ENCODE measurements at regions not wholly inside any gene's neighbourhood (a gene's known extent, or its start where the extent isn't known, plus 50 kb on each side); places are given as distances from the start of the nearest gene placed in this dataset.

DNA sequence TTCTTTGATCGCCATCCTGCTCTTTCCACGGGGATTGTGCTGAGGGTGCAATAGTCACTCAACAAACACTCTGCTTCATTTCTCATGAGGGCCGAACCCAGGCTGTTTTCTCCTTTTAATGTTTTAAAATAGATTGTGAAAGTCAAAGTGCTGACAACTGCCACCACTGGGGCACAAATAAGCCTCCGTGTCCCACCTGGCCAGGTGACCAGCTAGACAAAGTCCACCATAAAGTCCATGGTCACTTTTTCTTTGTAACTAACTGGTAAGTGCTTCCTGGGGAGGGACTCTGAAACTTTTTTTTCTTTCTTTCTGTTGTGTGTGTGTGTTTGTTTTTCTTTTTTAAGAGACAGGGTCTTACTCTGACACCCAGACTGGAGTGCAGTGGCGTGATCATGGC lies 219.8 kb downstream of the LY86 start:
- no peak for DNase-seq (ENCODE audit: extremely low spot score)
- CTCF ChIA-PET = no interaction called here
- POLR2A ChIA-PET = no interaction called here
- TF ChIP-seq FOXA1 (IDR thresholded peaks at IDR 0.05) (no peak), L3MBTL2 (conservative IDR thresholded peaks at IDR 0.05) (no peak), ARNT (IDR thresholded peaks at IDR 0.05) (no peak), NFRKB (IDR thresholded peaks at IDR 0.05) (no peak)

DNA sequence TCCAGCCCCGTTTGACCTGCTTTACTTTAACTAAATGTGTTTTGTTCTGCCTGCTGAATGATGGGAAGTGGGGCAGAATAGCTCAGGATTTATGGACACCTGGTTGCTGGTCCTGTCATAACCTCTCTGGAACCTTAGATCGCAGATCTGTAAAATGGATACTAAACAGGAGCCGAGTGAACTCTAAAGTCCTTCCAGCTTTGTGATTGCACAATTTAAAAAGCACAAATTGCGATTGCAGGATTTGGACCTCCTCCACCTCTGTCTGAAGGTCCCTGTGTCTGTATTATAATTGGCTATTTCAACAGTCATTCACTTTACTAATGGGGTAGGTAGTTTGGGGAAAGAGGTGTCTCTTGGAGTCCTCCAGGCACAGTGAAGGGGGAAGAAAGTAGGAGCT lies 220.4 kb downstream of the LY86 start:
- POLR2A ChIA-PET = no interaction called here
- TF ChIP-seq FOXM1 (IDR thresholded peaks at IDR 0.05; ENCODE audit: borderline replicate concordance) (no peak), ELF4 (IDR thresholded peaks at IDR 0.05) (no peak), NFRKB (IDR thresholded peaks at IDR 0.05) (no peak), ZNF384 (IDR thresholded peaks at IDR 0.05) (no peak), BHLHE40 (IDR thresholded peaks at IDR 0.05; ENCODE audit: borderline replicate concordance) (no peak), LEF1 (IDR thresholded peaks at IDR 0.05; ENCODE audit: borderline replicate concordance) (no peak), TARDBP (IDR thresholded peaks at IDR 0.05) (no peak), HDGF (IDR thresholded peaks at IDR 0.05; ENCODE audit: borderline replicate concordance) (no peak), ARNT (IDR thresholded peaks at IDR 0.05) (no peak), CTBP1 (IDR thresholded peaks at IDR 0.05; ENCODE audit: borderline replicate concordance) (no peak), SUZ12 (IDR thresholded peaks at IDR 0.05) (no peak), FOXK2 (IDR thresholded peaks at IDR 0.05) (no peak), SP1 (IDR thresholded peaks at IDR 0.05) (no peak), L3MBTL2 (conservative IDR thresholded peaks at IDR 0.05) (no peak), FOXA1 (IDR thresholded peaks at IDR 0.05) (no peak)
- TF ChIP-seq, protein P1, sequence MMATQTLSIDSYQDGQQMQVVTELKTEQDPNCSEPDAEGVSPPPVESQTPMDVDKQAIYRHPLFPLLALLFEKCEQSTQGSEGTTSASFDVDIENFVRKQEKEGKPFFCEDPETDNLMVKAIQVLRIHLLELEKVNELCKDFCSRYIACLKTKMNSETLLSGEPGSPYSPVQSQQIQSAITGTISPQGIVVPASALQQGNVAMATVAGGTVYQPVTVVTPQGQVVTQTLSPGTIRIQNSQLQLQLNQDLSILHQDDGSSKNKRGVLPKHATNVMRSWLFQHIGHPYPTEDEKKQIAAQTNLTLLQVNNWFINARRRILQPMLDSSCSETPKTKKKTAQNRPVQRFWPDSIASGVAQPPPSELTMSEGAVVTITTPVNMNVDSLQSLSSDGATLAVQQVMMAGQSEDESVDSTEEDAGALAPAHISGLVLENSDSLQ (IDR thresholded peaks at IDR 0.05) = no peak
- DNase-seq (ENCODE audit: extremely low spot score) = no peak
- CTCF ChIA-PET = no interaction called here

- DNase-seq (ENCODE audit: extremely low spot score) = no peak
- ChIA-PET CTCF (no interaction called here), POLR2A (no interaction called here)
- TF ChIP-seq, protein P1 (IDR thresholded peaks at IDR 0.05) = no peak
- TF ChIP-seq FOXM1 (IDR thresholded peaks at IDR 0.05; ENCODE audit: borderline replicate concordance) (no peak), ARNT (IDR thresholded peaks at IDR 0.05) (no peak)
Observed at GRCh38 chr6:6810727-6811126, 222.2 kb downstream of the LY86 start.

DNA sequence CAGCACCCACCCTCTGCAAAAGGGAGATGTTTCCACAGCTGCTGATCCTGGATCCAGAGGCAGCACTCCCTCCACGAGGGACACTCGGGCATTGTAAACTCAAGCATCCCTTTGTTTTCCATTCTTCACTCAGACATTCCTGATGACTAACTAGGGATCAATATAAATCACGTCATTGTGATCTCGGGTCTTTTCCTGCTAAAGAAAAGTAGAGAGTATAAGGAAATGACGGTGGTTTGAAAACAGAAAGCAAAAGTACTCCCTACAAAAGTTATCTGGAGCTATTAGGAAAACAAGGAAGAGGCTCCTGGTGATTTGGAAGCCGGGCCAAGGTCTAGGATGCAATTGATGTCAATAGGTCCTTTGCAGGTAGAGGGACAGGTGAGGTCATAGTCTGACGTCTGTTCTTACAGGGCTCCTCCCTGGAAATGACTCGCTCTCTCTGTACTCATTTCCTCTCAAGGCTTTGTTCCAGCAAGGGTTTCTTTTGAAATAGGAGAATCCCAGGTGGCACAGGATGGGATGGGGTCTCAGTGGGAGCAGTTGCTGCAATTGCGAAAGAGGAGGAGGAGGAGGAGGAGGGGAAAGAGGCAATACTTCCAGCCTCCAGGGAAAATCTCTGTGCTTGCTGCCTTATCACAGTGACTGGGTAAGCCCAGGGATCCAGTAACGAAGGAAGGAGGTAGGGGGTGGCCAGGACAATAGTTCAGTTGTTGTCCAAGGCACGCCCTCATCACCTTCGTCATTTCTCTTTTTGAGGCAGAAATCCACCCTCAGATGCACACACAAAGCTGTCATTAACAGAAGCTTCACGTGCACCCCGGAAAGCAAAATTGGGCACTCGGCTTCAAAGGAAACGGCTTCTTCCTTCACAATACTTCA lies 222.8 kb downstream of the LY86 start:
- no peak for DNase-seq (ENCODE audit: extremely low spot score)
- CTCF ChIA-PET = no interaction called here
- POLR2A ChIA-PET = no interaction called here
- TF ChIP-seq ARNT (IDR thresholded peaks at IDR 0.05) = no peak
- no peak for TF ChIP-seq NFRKB (IDR thresholded peaks at IDR 0.05)
- no peak for TF ChIP-seq L3MBTL2 (conservative IDR thresholded peaks at IDR 0.05)
- TF ChIP-seq FOXK2 (IDR thresholded peaks at IDR 0.05) = no peak
- no peak for TF ChIP-seq SUZ12 (IDR thresholded peaks at IDR 0.05)
- no peak for TF ChIP-seq LEF1 (IDR thresholded peaks at IDR 0.05; ENCODE audit: borderline replicate concordance)
- TF ChIP-seq FOXA1 (IDR thresholded peaks at IDR 0.05) = no peak
- TF ChIP-seq FOXM1 (IDR thresholded peaks at IDR 0.05; ENCODE audit: borderline replicate concordance) = no peak
- TF ChIP-seq ZNF384 (IDR thresholded peaks at IDR 0.05) = no peak
- TF ChIP-seq CTBP1 (IDR thresholded peaks at IDR 0.05; ENCODE audit: borderline replicate concordance) = no peak
- TF ChIP-seq TARDBP (IDR thresholded peaks at IDR 0.05) = no peak
- TF ChIP-seq ELF4 (IDR thresholded peaks at IDR 0.05) = no peak
- TF ChIP-seq BHLHE40 (IDR thresholded peaks at IDR 0.05; ENCODE audit: borderline replicate concordance) = no peak
- TF ChIP-seq HDGF (IDR thresholded peaks at IDR 0.05; ENCODE audit: borderline replicate concordance) = no peak
- TF ChIP-seq, protein P1 (IDR thresholded peaks at IDR 0.05) = no peak

DNA sequence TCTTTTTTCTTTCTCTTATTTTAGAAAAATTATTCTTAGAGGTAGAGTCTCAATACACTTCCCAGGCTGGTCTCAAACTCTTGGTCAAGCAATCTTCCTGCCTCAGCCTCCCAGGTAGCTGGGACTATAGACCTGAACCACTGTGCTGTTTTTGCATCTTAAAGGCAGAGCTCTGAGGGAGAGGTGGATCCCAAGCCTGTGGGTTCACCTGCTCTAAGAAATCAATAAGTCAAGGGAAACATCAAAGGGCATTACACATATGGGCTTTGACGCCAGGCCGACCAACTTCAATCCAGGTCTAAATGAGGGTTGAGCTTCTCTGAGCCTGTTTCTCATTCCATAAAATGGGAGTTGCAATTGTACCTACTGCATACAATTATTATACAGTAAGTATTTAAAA lies 223.9 kb downstream of the LY86 start:
- CTCF ChIA-PET = no interaction called here
- DNase-seq (ENCODE audit: extremely low spot score) = no peak
- TF ChIP-seq LEF1 (IDR thresholded peaks at IDR 0.05; ENCODE audit: borderline replicate concordance) (no peak), FOXM1 (IDR thresholded peaks at IDR 0.05; ENCODE audit: borderline replicate concordance) (no peak), SUZ12 (IDR thresholded peaks at IDR 0.05) (no peak), FOXA1 (IDR thresholded peaks at IDR 0.05) (no peak), HDGF (IDR thresholded peaks at IDR 0.05; ENCODE audit: borderline replicate concordance) (no peak), CTBP1 (IDR thresholded peaks at IDR 0.05; ENCODE audit: borderline replicate concordance) (no peak), L3MBTL2 (conservative IDR thresholded peaks at IDR 0.05) (no peak), SP1 (IDR thresholded peaks at IDR 0.05) (no peak), ELF4 (IDR thresholded peaks at IDR 0.05) (no peak), NFRKB (IDR thresholded peaks at IDR 0.05) (no peak), FOXK2 (IDR thresholded peaks at IDR 0.05) (no peak), TARDBP (IDR thresholded peaks at IDR 0.05) (no peak), ZNF384 (IDR thresholded peaks at IDR 0.05) (no peak), BHLHE40 (IDR thresholded peaks at IDR 0.05; ENCODE audit: borderline replicate concordance) (no peak), ARNT (IDR thresholded peaks at IDR 0.05) (no peak)
- TF ChIP-seq, protein P1 (IDR thresholded peaks at IDR 0.05) = no peak
- POLR2A ChIA-PET = no interaction called here

Data from HEK293T (cell line).